NCI-H1694 treated with DMSO at 0.1 percent for 48 hours (cell line): ENCODE measurements at regions not wholly inside any gene's neighbourhood (a gene's known extent, or its start where the extent isn't known, plus 50 kb on each side); places are given as distances from the start of the nearest gene placed in this dataset.
"Not testable (repeated sequence)": the region's sequence is repeated elsewhere in the genome, so short reads cannot be mapped to it uniquely, and the experiment has no call there.

Experiments used
- DNase-seq: peaks from one replicate; lab custom pipeline; 2025; lab: John Stamatoyannopoulos, UW

DNA sequence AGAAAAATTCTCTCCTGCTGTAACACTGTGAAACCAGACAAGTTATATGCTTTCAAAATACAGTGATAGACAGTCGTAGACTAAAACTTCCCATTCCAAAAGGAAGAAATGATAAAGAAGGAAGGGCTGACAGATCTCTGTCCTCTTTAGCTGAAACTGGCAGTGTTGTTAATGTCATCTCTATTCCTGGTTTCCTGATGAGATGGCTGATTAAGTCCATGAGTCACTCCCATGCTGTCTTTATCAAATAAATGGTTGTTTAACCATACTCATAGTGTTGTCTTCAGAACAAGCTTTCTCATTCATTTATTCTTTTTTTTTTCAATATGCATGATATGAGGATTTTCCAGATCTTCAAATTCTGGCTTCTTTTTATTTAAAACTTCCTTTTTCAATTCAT lies 952.2 kb upstream of the WWC1 start:
- DNase-seq, result no peak

- DNase-seq, result no peak
These were observed 945.0 kb upstream of the WWC1 start for GRCh38 chr5:167346461-167346860.

DNA sequence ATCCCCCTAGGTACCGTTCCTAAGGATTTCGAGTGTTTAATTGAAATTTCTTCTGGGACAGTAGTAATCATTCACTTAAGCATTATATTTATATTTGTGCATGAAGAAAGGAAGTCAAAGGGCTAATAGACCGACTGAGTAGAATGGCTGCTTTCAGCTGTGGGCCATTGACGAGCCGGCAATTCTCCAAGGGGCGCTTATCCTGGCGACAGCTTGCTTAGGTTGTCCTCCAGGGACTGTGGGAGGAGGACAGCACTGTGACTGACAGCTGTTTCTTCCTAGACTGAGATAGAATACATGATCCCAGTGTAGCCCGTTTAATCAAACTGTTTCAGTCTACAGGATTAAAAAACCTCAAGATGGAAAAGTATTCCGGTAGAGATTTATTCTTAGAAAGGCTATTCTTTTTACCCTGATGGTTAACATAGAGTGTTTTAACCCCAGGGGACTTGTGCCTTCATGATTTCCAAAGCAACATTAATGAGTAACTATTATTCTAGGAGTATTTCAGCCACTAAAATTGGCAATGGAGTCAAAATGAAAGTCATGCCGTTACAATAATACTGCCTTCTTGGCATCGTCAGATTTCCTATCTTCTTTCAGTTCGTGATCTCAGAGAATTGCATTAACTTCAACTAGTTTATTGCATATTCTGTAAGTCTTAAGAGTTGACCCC lies 943.1 kb upstream of the WWC1 start:
- DNase-seq, result no peak

GRCh38 chr5:167348980-167349379 lies 942.5 kb upstream of the WWC1 start:
- DNase-seq, result no peak

- DNase-seq, result no peak
These were observed 940.1 kb upstream of the WWC1 start for GRCh38 chr5:167351316-167351715.

DNA sequence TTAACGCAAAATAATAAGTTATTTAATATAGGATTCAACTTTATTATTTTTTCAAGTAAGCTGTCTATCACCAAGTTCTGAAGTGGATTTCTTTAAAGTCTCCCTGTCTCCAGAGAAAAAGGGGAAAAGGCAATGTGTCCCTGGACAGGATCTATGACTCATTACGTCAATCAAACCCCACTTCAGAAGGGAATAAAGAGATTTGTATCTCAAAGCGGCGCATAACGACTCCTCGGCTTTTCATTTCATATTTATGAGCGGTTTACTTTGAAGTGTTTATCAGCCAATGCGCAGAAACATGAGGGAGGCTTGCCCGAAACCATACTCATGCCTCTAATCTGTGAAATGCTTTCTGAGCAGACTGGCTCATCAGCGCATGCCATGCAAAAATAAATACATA lies 938.6 kb upstream of the WWC1 start:
- no peak for DNase-seq

DNA sequence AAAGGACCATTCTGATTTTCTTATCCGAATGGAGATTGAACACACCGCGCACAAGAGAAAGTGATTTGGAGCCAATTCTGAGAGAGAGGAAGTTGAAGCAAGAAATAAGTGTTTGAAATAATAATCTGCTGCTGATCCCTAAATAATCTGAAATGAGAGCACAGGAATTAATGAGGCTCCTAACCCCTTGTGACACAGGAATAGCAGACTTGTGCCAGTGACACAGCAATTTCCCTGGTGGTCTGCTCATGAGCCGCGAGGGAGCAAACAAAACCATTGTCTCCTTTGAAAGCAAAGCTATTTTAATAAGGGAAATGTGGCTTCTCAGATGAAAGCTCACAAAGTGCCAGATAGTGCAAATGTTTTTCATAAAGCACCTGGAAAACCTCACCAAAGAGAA lies 936.1 kb upstream of the WWC1 start:
- DNase-seq, result no peak

- no peak for DNase-seq
These were observed 935.1 kb upstream of the WWC1 start for GRCh38 chr5:167356374-167356773.

DNA sequence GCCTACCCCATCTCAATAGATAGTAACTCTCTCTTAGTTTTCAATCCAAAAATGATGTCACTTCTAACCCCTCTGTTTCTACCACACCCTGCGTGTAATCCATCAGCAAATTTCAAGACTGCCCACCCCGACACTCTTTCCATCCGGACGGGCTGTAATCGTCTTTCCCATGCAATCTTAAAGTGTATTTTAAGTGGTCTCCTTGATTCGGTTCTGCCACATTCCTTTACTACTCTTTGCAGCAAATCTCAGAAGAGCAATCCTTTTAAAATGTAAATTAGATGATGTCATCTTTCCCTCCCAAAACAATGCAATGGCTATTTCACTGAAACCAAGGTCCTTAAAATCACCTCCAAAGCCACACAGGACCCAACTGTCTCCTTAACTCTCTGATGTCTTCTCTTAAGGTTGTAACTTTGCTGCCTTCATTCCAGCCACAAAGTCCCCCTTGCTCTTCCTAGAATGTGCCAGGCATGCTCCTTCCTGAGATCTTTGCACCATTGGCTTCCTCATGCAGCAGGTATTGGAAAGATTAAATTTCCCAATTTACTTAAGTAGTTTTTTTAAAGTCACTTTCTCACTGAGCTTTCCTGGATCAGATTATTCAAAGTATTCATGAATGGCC lies 932.5 kb upstream of the WWC1 start:
- no peak for DNase-seq

DNA sequence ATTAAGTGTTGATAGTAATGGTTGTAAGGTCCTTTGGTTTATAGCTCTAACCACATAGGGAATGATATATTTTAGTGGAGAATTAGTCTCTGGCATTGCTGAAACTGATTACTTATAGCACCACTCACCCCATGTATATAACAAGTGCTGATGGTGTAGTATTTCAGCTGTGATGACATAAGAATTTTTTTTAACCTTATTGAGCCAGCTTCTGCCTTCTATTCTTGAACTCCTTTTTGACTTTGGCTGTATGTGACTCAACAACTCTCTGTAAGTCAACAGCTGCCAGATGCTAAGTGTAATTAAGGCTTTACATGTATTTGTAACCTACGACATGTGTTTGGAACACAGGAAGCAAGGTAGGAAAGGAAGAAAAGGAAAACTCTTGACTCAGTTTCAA lies 929.6 kb upstream of the WWC1 start:
- DNase-seq, result no peak

DNA sequence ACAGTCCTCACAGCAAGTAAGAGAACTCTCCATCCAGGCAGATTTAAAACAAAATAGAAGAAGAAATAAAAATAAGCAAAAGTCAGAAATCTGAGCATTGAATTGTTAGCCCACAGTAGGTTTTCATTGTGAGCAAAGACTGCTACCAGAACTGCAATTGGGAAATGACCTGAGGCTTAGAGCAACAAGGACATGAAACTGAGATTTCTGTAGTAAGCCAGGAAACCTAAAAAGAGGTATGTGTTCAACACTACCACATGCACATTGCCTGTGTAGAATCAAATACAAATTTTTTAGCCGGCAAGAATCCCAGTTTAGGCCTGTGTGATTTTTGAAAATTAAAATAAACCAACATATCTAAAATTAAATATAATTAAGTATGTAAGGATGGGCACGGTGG lies 928.4 kb upstream of the WWC1 start:
- DNase-seq, result no peak

- no peak for DNase-seq
These were observed 916.3 kb upstream of the WWC1 start for GRCh38 chr5:167375125-167375524.

GRCh38 chr5:167378894-167379723 lies 912.3 kb upstream of the WWC1 start:
- no peak for DNase-seq

GRCh38 chr5:167381457-167381856 lies 910.0 kb upstream of the WWC1 start:
- DNase-seq, result no peak

DNA sequence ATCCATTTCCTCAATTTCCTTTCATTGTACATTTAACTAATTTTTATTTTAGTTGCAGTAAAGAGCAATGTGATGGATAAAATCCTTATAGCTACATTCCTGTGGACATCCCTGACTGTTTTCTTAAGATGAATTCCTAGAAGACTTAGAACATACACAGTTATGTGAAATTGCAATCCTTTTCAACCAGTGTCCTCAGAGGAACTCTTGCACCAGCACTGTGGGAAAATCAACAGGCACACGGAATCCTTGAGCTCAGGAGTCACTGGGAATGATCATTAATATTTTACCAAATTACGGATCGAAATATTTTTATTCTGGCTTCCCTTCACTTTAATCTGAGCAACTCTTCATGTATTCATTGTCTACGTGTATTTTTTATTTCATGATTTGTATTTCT lies 901.9 kb upstream of the WWC1 start:
- no peak for DNase-seq

GRCh38 chr5:167391286-167391685 lies 900.2 kb upstream of the WWC1 start:
- DNase-seq, result not testable (repeated sequence)

DNA sequence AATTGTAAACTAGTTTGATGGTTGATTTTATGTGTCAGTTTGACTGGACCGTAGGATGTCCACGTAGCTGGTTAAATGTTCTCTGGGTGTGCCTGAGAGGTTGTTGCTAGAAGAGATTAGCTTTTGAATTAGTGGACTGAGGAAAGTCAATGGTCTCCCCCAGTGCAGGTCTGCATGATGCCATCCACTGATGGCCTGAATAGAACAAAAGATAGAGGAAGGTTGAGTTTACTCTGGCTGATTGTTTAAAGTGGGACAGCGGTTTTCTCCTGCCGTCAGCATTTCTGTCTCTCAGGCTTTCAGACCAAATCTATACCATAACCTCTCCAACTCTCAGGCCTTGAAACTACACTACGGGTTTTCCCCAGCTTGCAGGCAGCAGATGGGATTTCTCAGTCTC lies 899.2 kb upstream of the WWC1 start:
- DNase-seq, result no peak

DNA sequence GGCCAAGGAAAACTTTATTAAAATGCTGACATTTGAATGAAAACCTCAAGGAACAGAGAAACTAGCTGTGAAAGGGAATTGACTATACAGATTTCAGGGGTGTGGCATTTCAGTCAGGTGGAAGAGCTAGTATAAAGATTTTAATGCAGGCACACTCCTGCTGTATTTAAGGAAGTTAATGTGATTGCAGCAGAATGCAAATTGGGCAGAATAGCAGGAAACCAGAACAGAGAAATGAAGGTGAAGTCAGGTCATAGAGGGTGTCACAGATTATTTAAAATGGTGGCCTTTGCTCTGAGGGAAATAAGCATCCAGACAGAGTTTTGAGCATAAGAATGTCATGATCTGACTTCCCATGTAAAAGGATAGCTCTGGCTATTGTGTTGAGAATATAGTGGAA lies 898.1 kb upstream of the WWC1 start:
- no peak for DNase-seq

DNA sequence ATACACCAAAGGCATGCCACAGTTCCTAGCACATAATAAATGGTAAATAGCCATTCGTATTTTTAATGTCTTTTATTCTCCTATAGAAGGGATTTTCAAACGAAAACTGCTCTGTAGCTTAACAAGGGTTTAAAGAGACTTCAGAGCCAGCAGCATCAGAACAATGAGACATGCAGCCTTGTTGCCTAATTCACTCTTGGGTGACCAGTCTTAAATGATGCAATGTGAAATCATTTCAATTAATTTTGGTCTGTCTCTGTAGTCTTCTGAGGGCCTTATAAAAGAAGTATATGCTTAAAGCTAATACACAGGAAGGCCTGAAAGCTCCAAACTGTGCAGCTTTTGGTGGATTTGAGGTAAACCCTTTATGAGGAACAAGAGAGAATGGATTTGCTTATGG lies 888.8 kb upstream of the WWC1 start:
- DNase-seq, result no peak

DNA sequence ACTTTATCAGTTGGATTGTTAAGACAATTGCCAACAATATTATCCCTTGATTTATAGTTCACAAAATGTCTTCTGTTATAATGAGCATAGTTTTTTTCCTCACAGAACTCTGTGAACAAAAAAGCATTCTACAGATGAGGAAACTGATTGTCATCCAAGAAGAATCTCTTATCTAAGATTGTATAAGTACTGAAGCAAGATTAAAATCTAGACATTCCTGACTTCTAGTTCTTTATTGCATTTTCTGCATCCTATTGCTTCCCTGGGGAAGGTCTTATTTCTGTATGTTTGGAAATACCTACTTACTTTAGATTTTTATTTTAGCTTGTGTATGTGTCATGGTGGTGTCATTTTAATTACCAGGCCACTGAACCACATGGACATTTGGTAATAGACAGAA lies 884.9 kb upstream of the WWC1 start:
- DNase-seq, result no peak

DNA sequence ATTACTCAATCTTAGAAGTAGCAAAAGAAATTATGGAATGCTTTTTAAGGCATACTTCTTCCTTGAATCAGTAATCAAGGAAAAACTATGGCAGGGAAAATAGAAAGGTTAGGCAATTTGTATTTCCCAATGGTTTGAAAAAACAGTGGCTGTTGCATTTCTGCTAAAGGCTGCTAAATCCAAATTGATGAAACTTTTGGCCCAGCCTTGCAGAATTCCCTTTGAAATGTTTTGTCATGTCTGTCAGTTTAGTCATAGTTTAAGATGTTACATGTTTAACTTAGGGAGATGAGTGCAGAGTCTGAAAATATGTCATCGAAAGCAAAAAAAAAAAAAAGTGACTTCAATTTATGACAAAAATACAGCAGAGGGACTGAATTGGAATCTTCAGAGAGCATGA lies 878.9 kb upstream of the WWC1 start:
- DNase-seq, result no peak

DNA sequence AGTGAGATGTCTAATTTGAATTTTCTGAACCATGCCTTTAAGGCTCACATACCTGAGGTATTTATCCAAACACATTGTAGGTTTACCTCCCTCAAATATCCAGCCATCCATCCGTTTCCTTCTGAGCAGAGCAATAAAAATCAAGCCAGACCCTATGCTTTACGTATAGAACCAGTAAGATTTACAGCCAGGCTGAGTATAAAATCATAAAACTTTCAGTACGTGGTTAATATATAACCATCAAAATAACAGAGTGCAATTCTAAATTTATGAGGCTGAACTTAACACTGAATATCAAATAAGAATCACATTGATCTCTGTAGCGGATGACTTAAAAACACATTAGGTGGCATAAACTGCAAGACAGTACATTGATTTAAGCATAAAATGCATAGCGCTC lies 877.9 kb upstream of the WWC1 start:
- DNase-seq, result no peak

GRCh38 chr5:167414611-167415010 lies 876.8 kb upstream of the WWC1 start:
- no peak for DNase-seq
